ENCODE measurements at regions not wholly inside any gene's neighbourhood (a gene's known extent, or its start where the extent isn't known, plus 50 kb on each side); places are given as distances from the start of the nearest gene placed in this dataset.

DNA sequence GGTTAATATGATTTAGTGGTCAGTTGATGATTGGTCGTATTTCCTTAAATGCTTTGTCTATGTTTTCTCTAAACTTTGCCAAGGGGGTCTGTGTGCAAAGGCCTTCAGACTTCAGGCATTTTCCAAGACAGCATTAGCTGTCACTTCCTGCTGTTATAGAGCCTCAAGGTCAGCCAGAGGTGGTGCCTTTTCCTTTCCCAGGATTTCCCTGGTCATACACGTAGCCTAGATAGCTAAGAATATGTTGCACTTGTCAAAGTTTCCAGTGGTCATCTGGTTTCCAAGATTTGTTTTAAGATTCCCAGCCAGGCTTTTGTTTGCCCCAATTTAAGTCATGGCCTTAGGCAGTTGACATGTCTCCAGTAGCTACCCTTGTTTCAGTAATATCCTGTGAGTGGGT, 133.2 kb upstream of the IGFBP3 start:
- TF ChIP-seq, protein P1, sequence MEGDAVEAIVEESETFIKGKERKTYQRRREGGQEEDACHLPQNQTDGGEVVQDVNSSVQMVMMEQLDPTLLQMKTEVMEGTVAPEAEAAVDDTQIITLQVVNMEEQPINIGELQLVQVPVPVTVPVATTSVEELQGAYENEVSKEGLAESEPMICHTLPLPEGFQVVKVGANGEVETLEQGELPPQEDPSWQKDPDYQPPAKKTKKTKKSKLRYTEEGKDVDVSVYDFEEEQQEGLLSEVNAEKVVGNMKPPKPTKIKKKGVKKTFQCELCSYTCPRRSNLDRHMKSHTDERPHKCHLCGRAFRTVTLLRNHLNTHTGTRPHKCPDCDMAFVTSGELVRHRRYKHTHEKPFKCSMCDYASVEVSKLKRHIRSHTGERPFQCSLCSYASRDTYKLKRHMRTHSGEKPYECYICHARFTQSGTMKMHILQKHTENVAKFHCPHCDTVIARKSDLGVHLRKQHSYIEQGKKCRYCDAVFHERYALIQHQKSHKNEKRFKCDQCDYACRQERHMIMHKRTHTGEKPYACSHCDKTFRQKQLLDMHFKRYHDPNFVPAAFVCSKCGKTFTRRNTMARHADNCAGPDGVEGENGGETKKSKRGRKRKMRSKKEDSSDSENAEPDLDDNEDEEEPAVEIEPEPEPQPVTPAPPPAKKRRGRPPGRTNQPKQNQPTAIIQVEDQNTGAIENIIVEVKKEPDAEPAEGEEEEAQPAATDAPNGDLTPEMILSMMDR (conservative IDR thresholded peaks at IDR 0.05; ENCODE audit: low read length): no peak
- no peak for TF ChIP-seq EZH2phosphoT487 (IDR thresholded peaks at IDR 0.05; ENCODE audit: borderline replicate concordance, low read depth, low read length)
